HL-60 (cell line): ENCODE measurements at regions not wholly inside any gene's neighbourhood (a gene's known extent, or its start where the extent isn't known, plus 50 kb on each side); places are given as distances from the start of the nearest gene placed in this dataset.

ENCODE experiments used
- CTCF ChIP-seq: IDR thresholded peaks from one replicate; pipeline ENCODE4 v1.5.1; 2011; ENCODE audit warnings: low read length, control low read depth, inconsistent platforms; ENCODE audit not compliant: insufficient read depth
- GABPA ChIP-seq: IDR thresholded peaks from 2 replicates; pipeline ENCODE4 v1.6.1; 2012; ENCODE audit warnings: low read depth
- POLR2AphosphoS5 ChIP-seq: IDR thresholded peaks from 2 replicates; pipeline ENCODE4 v1.6.1; 2012; ENCODE audit warnings: low read depth
- REST ChIP-seq: IDR thresholded peaks from 2 replicates; pipeline ENCODE4 v1.6.1; 2012; ENCODE audit warnings: low read depth; ENCODE audit not compliant: insufficient replicate concordance

GRCh38 chr17:33651686-33652085 lies 358.6 kb upstream of the ASIC2 start:
- no peak for TF ChIP-seq POLR2AphosphoS5
- no peak for TF ChIP-seq CTCF
- no peak for TF ChIP-seq REST
- no peak for TF ChIP-seq GABPA
